Transverse colon (tissue), 4 donors: ENCODE measurements at regions not wholly inside any gene's neighbourhood (a gene's known extent, or its start where the extent isn't known, plus 50 kb on each side); places are given as distances from the start of the nearest gene placed in this dataset.

Experiments
- DNase-seq: peaks from one replicate; pipeline ENCODE4 v3.0.0-alpha.2; 2019
- H3K27ac ChIP-seq, 4 donors: fragments of 200-600 bp; sonication (generic); 2 replicates each; pipeline ENCODE4 v1.5.1; 2016 to 2018; ENCODE audit warnings: inconsistent platforms in 4 of 4
- H3K27me3 ChIP-seq: fragments of 200-600 bp; sonication (generic); 2 replicates; pipeline ENCODE4 v1.5.1; 2017; ENCODE audit warnings: inconsistent platforms
- H3K36me3 ChIP-seq, 4 donors: fragments of 200-600 bp; sonication (generic); 2 replicates each; pipeline ENCODE4 v1.5.1; 2017 to 2019; ENCODE audit warnings: inconsistent platforms in 4 of 4
- H3K4me1 ChIP-seq, 4 donors: fragments of 200-600 bp; sonication (generic); 2 replicates each; pipeline ENCODE4 v1.5.1; 2017 to 2020; ENCODE audit warnings: inconsistent platforms in 4 of 4
- H3K4me3 ChIP-seq, 4 donors: fragments of 200-600 bp; sonication (generic); 1 replicate in 1 of 4; 2 replicates in 3 of 4; pipeline versions ENCODE4 v1.5.1 to v1.6.1; 2017 to 2019; ENCODE audit warnings: inconsistent platforms in 4 of 4
- H3K9me3 ChIP-seq, 2 donors: fragments of 200-600 bp; sonication (generic); 2 replicates each; pipeline ENCODE4 v1.5.1; 2017 to 2019; ENCODE audit warnings: inconsistent platforms in 2 of 2
- CTCF ChIP-seq, 5 experiments: fragments of 200-600 bp in 3 of 5; fragments of 450-650 bp in 2 of 5; sonication (generic) in 3 of 5; IDR thresholded peaks; 1 replicate in 2 of 5; 2 replicates in 3 of 5; pipeline ENCODE4 v1.5.1; 2016 to 2017; ENCODE audit warnings: antibody characterized with exemption in 5 of 5, inconsistent platforms in 3 of 5, mild to moderate bottlenecking in 2 of 5, moderate library complexity in 1 of 5
- EP300 ChIP-seq: sonication (generic); formaldehyde crosslinking; IDR thresholded peaks from one replicate; pipeline ENCODE4 v1.6.1; 2017; ENCODE audit warnings: antibody characterized with exemption, low read depth
- POLR2A ChIP-seq: fragments of 450-650 bp; IDR thresholded peaks from one replicate; pipeline ENCODE4 v1.6.1; 2016; ENCODE audit warnings: antibody characterized with exemption, mild to moderate bottlenecking, moderate library complexity
- POLR2AphosphoS5 ChIP-seq, 3 donors: sonication (generic); formaldehyde crosslinking; IDR thresholded peaks; one replicate each; pipeline ENCODE4 v1.6.1; 2016; ENCODE audit warnings: antibody characterized with exemption in 3 of 3
- WGBS, 2 donors: methylation state at CpG; one replicate each; pipeline ENCODE4 v1.1.5; 2018; ENCODE audit warnings: low coverage in 1 of 2; 5-methylcytosine and 5-hydroxymethylcytosine counted together
- in situ Hi-C, 4 donors: fragments of 200-750 bp; cut with MboI; loops; one replicate each; pipeline versions ENCODE4 v1.15.0 to v1.15.1; 2017; ENCODE audit warnings: low sequenced_read_pairs in 3 of 4, low pct_ligation_motif_present in 1 of 4, low pct_unique_long_range_greater_than_20kb in 1 of 4
- intact Hi-C: fragments of 100-400 bp; cut with DNase I; formaldehyde crosslinking; loops from one replicate; pipeline ENCODE4 v1.15.1; 2023; ENCODE audit warnings: low total_unique reads

GRCh38 chr3:162780313-162780712 lies 1283.7 kb downstream of the OTOL1 start:
- in situ Hi-C loops, result no loop called here
- no peak for DNase-seq
- Histone ChIP-seq H3K27me3 (no peaks in the 10 kb centered on the region), H3K27ac (no peak overlapping the region), H3K9me3 (no peaks in the 10 kb centered on the region), H3K4me1 (no peaks in the 10 kb centered on the region), H3K36me3 (no peaks in the 10 kb centered on the region), H3K4me3 (no peak overlapping the region)
- TF ChIP-seq POLR2AphosphoS5 (IDR thresholded peaks at IDR 0.05), result no peak
- TF ChIP-seq POLR2A, result no peak
- no peak for TF ChIP-seq EP300
- no peak for TF ChIP-seq CTCF (IDR thresholded peaks at IDR 0.05)
- intact Hi-C loops, result loop anchor here (10.0 kb wide), 1 partner anchor 134 kb away; no protein-coding TSS in a partner anchor

- intact Hi-C loops, result no loop called here
- Histone ChIP-seq H3K4me3 (no peak overlapping the region), H3K27me3 (no peaks in the 10 kb centered on the region), H3K27ac (no peak overlapping the region), H3K36me3 (no peaks in the 10 kb centered on the region), H3K4me1 (no peaks in the 10 kb centered on the region), H3K9me3 (no peaks in the 10 kb centered on the region)
- WGBS, 2 donors, result 86 to 88% methylated on average over 2 of the region's 2 CpGs
- in situ Hi-C loops, result no loop called here
- no peak for DNase-seq
- TF ChIP-seq EP300 (no peak), CTCF (IDR thresholded peaks at IDR 0.05) (no peak), POLR2A (no peak), POLR2AphosphoS5 (IDR thresholded peaks at IDR 0.05) (no peak)
Observed at GRCh38 chr3:162799910-162800309, 1303.3 kb downstream of the OTOL1 start.

GRCh38 chr3:162802228-162802965 lies 1305.8 kb downstream of the OTOL1 start:
- Histone ChIP-seq H3K36me3 (no peaks in the 10 kb centered on the region), H3K27ac (no peak overlapping the region), H3K9me3 (no peaks in the 10 kb centered on the region), H3K4me3 (no peak overlapping the region), H3K27me3 (no peaks in the 10 kb centered on the region), H3K4me1 (no peaks in the 10 kb centered on the region)
- intact Hi-C loops, result no loop called here
- WGBS, 2 donors, result 79 to 92% methylated on average over 4 of the region's 4 CpGs
- no peak for DNase-seq
- TF ChIP-seq EP300, result no peak
- no peak for TF ChIP-seq POLR2AphosphoS5 (IDR thresholded peaks at IDR 0.05)
- TF ChIP-seq CTCF (IDR thresholded peaks at IDR 0.05), result no peak
- no peak for TF ChIP-seq POLR2A
- in situ Hi-C loops, result no loop called here

- no peak for TF ChIP-seq POLR2AphosphoS5 (IDR thresholded peaks at IDR 0.05)
- no peak for TF ChIP-seq POLR2A
- no peak for TF ChIP-seq CTCF (IDR thresholded peaks at IDR 0.05)
- no peak for TF ChIP-seq EP300
- Histone ChIP-seq H3K4me3 (no peak overlapping the region), H3K9me3 (no peaks in the 10 kb centered on the region), H3K36me3 (no peaks in the 10 kb centered on the region), H3K27ac (no peak overlapping the region), H3K27me3 (no peaks in the 10 kb centered on the region), H3K4me1 (no peaks in the 10 kb centered on the region)
- intact Hi-C loops (no loop called here), in situ Hi-C loops (no loop called here)
- no peak for DNase-seq
Observed at GRCh38 chr3:162810776-162811175, 1314.2 kb downstream of the OTOL1 start.
